ENCODE measurements at regions not wholly inside any gene's neighbourhood (a gene's known extent, or its start where the extent isn't known, plus 50 kb on each side); places are given as distances from the start of the nearest gene placed in this dataset.

GRCh38 chr17:34761646-34762045 is 182.3 kb downstream of the TMEM132E start:
- intact Hi-C loops (cut with DNase I, micrococcal nuclease): no loop called here
- no peaks in the 10 kb centered on the region for H3K4me1 ChIP-seq (ENCODE audit: low read depth)
- no peak for DNase-seq
- no peaks in the 10 kb centered on the region for H3K36me3 ChIP-seq (ENCODE audit: low read depth)
- H3K4me3 ChIP-seq: no peak overlapping the region
- H3K9me3 ChIP-seq: no peaks in the 10 kb centered on the region
- no peak for TF ChIP-seq CTCF (IDR thresholded peaks at IDR 0.05)
- ATAC-seq: no peak

- no peak overlapping the region for H3K4me3 ChIP-seq
- ATAC-seq (no peak), DNase-seq (no peak)
- intact Hi-C loops (cut with DNase I, micrococcal nuclease): no loop called here
- TF ChIP-seq CTCF (IDR thresholded peaks at IDR 0.05): no peak
- H3K9me3 ChIP-seq: no peaks in the 10 kb centered on the region
- H3K4me1 ChIP-seq (ENCODE audit: low read depth): no peaks in the 10 kb centered on the region
- H3K36me3 ChIP-seq (ENCODE audit: low read depth): no peaks in the 10 kb centered on the region
Measured at GRCh38 chr17:34760931-34761495, 181.6 kb downstream of the TMEM132E start.

GRCh38 chr17:34758718-34759117 is 179.3 kb downstream of the TMEM132E start:
- DNase-seq (no peak), ATAC-seq (no peak)
- no peak overlapping the region for H3K4me3 ChIP-seq
- no peaks in the 10 kb centered on the region for H3K36me3 ChIP-seq (ENCODE audit: low read depth)
- intact Hi-C loops (cut with DNase I, micrococcal nuclease): no loop called here
- H3K9me3 ChIP-seq: no peaks in the 10 kb centered on the region
- no peak for TF ChIP-seq CTCF (IDR thresholded peaks at IDR 0.05)
- no peaks in the 10 kb centered on the region for H3K4me1 ChIP-seq (ENCODE audit: low read depth)

- no peaks in the 10 kb centered on the region for H3K36me3 ChIP-seq (ENCODE audit: low read depth)
- H3K4me3 ChIP-seq: no peak overlapping the region
- H3K4me1 ChIP-seq (ENCODE audit: low read depth): no peaks in the 10 kb centered on the region
- TF ChIP-seq CTCF (IDR thresholded peaks at IDR 0.05): no peak
- no peak for DNase-seq
- intact Hi-C loops (cut with DNase I, micrococcal nuclease): no loop called here
- ATAC-seq: no peak
- H3K9me3 ChIP-seq: no peaks in the 10 kb centered on the region
Measured at GRCh38 chr17:34758316-34758715, 178.9 kb downstream of the TMEM132E start.

- no peaks in the 10 kb centered on the region for H3K36me3 ChIP-seq (ENCODE audit: low read depth)
- no peak overlapping the region for H3K4me3 ChIP-seq
- H3K9me3 ChIP-seq: no peaks in the 10 kb centered on the region
- no peaks in the 10 kb centered on the region for H3K4me1 ChIP-seq (ENCODE audit: low read depth)
- ATAC-seq: no peak
- no peak for TF ChIP-seq CTCF (IDR thresholded peaks at IDR 0.05)
- intact Hi-C loops (cut with DNase I, micrococcal nuclease): no loop called here
- DNase-seq: no peak
Measured at GRCh38 chr17:34757611-34758010, 178.2 kb downstream of the TMEM132E start.

GRCh38 chr17:34757106-34757505 is 177.7 kb downstream of the TMEM132E start:
- ATAC-seq: no peak

More at GRCh38 chr17:34757106-34757505, 177.7 kb downstream of the TMEM132E start:
- Histone ChIP-seq H3K4me1 (ENCODE audit: low read depth) (no peaks in the 10 kb centered on the region), H3K36me3 (ENCODE audit: low read depth) (no peaks in the 10 kb centered on the region), H3K4me3 (no peak overlapping the region), H3K9me3 (no peaks in the 10 kb centered on the region)
- DNase-seq: no peak
- no peak for TF ChIP-seq CTCF (IDR thresholded peaks at IDR 0.05)
- intact Hi-C loops (cut with DNase I, micrococcal nuclease): no loop called here
